NCI-H1092 (cell line): ENCODE measurements at regions not wholly inside any gene's neighbourhood (a gene's known extent, or its start where the extent isn't known, plus 50 kb on each side); places are given as distances from the start of the nearest gene placed in this dataset.

Experiments used
- DNase-seq: peaks from one replicate; lab custom pipeline; 2025; lab: John Stamatoyannopoulos, UW

- DNase-seq: no peak
Observed at GRCh38 chr9:88034964-88035363, 60.6 kb upstream of the CDK20 start.

- DNase-seq: no peak
Observed at GRCh38 chr9:88033359-88033702, 59.0 kb upstream of the CDK20 start.

GRCh38 chr9:88028338-88028737, 54.0 kb upstream of the CDK20 start:
- no peak for DNase-seq

- no peak for DNase-seq
Observed at GRCh38 chr9:88026118-88026479, 51.8 kb upstream of the CDK20 start.

- no peak for DNase-seq
Observed at GRCh38 chr9:88025411-88026117, 51.2 kb upstream of the CDK20 start.

- DNase-seq: no peak
Observed at GRCh38 chr9:88024896-88025295, 50.6 kb upstream of the CDK20 start.
